A673 (cell line): ENCODE measurements at regions not wholly inside any gene's neighbourhood (a gene's known extent, or its start where the extent isn't known, plus 50 kb on each side); places are given as distances from the start of the nearest gene placed in this dataset.

Source experiments
- CTCF ChIP-seq: fragments of 300-800, 200-600 bp; sonication (generic); conservative IDR thresholded peaks from 2 replicates; pipeline ENCODE4 v1.5.1; 2017; ENCODE audit warnings: low read depth, mild to moderate bottlenecking, antibody characterized with exemption, low read length, moderate library complexity, mixed read lengths
- EZH2 ChIP-seq: fragments of 200-600 bp; sonication (generic); IDR thresholded peaks from 2 replicates; pipeline ENCODE4 v1.6.1; 2017; ENCODE audit warnings: borderline replicate concordance, low read depth, mild to moderate bottlenecking, mixed read lengths, antibody characterized with exemption, low read length; ENCODE audit not compliant: poor library complexity, severe bottlenecking

GRCh38 chr12:90520002-90520734, 434.8 kb downstream of the CCER1 start:
- TF ChIP-seq EZH2 (no peak), CTCF (no peak)
